NCI-H2196 treated with DMSO at 0.1 percent for 48 hours (cell line): ENCODE measurements at regions not wholly inside any gene's neighbourhood (a gene's known extent, or its start where the extent isn't known, plus 50 kb on each side); places are given as distances from the start of the nearest gene placed in this dataset.

Experiments
- DNase-seq: peaks from one replicate; lab custom pipeline; 2025; ENCODE audit not compliant: unreplicated experiment; lab: John Stamatoyannopoulos, UW

- DNase-seq = no peak
Measured at GRCh38 chr14:26849514-26849913, 251.7 kb upstream of the NOVA1 start.

- no peak for DNase-seq
Measured at GRCh38 chr14:26851793-26852192, 254.0 kb upstream of the NOVA1 start.

GRCh38 chr14:26855077-26855753 lies 257.4 kb upstream of the NOVA1 start:
- DNase-seq = no peak

GRCh38 chr14:26856876-26857518 lies 259.2 kb upstream of the NOVA1 start:
- no peak for DNase-seq

- no peak for DNase-seq
Measured at GRCh38 chr14:26859483-26859882, 261.6 kb upstream of the NOVA1 start.

GRCh38 chr14:26860111-26860510 lies 262.3 kb upstream of the NOVA1 start:
- DNase-seq = no peak

GRCh38 chr14:26863736-26864135 lies 265.9 kb upstream of the NOVA1 start:
- DNase-seq = no peak

GRCh38 chr14:26866721-26867120 lies 268.9 kb upstream of the NOVA1 start:
- DNase-seq = no peak

- no peak for DNase-seq
Measured at GRCh38 chr14:26867171-26867757, 269.4 kb upstream of the NOVA1 start.

GRCh38 chr14:26870096-26870495 lies 272.3 kb upstream of the NOVA1 start:
- DNase-seq = no peak

- no peak for DNase-seq
Measured at GRCh38 chr14:26870722-26871617, 273.1 kb upstream of the NOVA1 start.

- no peak for DNase-seq
Measured at GRCh38 chr14:26872515-26873361, 274.9 kb upstream of the NOVA1 start.

- DNase-seq = no peak
Measured at GRCh38 chr14:26873362-26873960, 275.6 kb upstream of the NOVA1 start.

- DNase-seq = no peak
Measured at GRCh38 chr14:26887847-26888246, 290.0 kb upstream of the NOVA1 start.

- no peak for DNase-seq
Measured at GRCh38 chr14:26888592-26888991, 290.8 kb upstream of the NOVA1 start.

GRCh38 chr14:26896447-26896846 lies 298.6 kb upstream of the NOVA1 start:
- DNase-seq = no peak

GRCh38 chr14:26897196-26897595 lies 299.4 kb upstream of the NOVA1 start:
- no peak for DNase-seq

- DNase-seq = no peak
Measured at GRCh38 chr14:26905229-26905628, 307.4 kb upstream of the NOVA1 start.

- DNase-seq = no peak
Measured at GRCh38 chr14:26913786-26914185, 316.0 kb upstream of the NOVA1 start.

GRCh38 chr14:26917086-26917485 lies 319.3 kb upstream of the NOVA1 start:
- DNase-seq = no peak
